ENCODE measurements at regions not wholly inside any gene's neighbourhood (a gene's known extent, or its start where the extent isn't known, plus 50 kb on each side); places are given as distances from the start of the nearest gene placed in this dataset.
A peak's percentile ranks its signal among the peaks of the same experiment; 100 is the strongest.

- WGBS (ENCODE audit: insufficient coverage, insufficient read length) = no CpG with 5 or more reads among the region's 7 CpGs
- H3K4me1 ChIP-seq (ENCODE audit: control insufficient read depth, insufficient read depth, low read length) = no peaks in the 10 kb centered on the region; the same call in 1 of the 2 replicates
- no peaks in the 10 kb centered on the region for H3K27me3 ChIP-seq (ENCODE audit: control insufficient read depth, insufficient read depth, low read length)
- no peaks in the 10 kb centered on the region for H3K36me3 ChIP-seq (ENCODE audit: control insufficient read depth, insufficient read depth, low read length)
- peak; percentile 29 for DNase-seq (ENCODE audit: low read depth, low spot score)
- H3K9me3 ChIP-seq (ENCODE audit: control insufficient read depth, insufficient read depth, low read length) = no peaks in the 10 kb centered on the region
- no peak overlapping the region for H3K27ac ChIP-seq (ENCODE audit: low read length)
- H3K4me3 ChIP-seq (ENCODE audit: low read length) = no peak overlapping the region
Observed at GRCh38 chr16:49924078-49924477, 68.2 kb upstream of the ZNF423 start.

DNA sequence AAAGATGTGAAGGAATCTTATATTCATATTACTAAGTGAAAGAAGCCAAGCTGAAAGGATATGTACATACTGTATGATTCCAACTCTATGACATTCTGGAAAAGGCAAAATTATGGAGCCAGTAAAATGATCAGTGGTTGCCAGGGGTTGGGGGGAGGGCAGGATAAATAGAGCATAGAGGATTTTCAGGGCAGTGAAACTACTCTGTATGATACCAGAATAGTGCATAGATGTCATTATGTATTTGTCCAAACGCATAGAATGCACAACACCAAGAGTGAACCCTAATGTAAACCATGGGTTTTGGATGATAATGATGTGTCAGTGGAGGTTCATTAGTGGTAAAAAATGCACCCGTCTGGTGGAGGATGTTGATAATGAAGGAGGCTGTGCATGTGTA is 71.0 kb upstream of the ZNF423 start:
- H3K36me3 ChIP-seq (ENCODE audit: control insufficient read depth, insufficient read depth, low read length) = no peaks in the 10 kb centered on the region
- 0 out of 2 replicates have a peak, but pooled peaks cover under 1% of the 10 kb centered on the region for H3K4me1 ChIP-seq (ENCODE audit: control insufficient read depth, insufficient read depth, low read length)
- DNase-seq (ENCODE audit: low read depth, low spot score) = no peak
- no CpG with 5 or more reads among the region's 2 CpGs for WGBS (ENCODE audit: insufficient coverage, insufficient read length)
- H3K27ac ChIP-seq (ENCODE audit: low read length) = no peak overlapping the region
- no peaks in the 10 kb centered on the region for H3K9me3 ChIP-seq (ENCODE audit: control insufficient read depth, insufficient read depth, low read length)
- H3K4me3 ChIP-seq (ENCODE audit: low read length) = no peak overlapping the region
- H3K27me3 ChIP-seq (ENCODE audit: control insufficient read depth, insufficient read depth, low read length) = no peaks in the 10 kb centered on the region

GRCh38 chr16:49928176-49929041 is 72.5 kb upstream of the ZNF423 start:
- WGBS (ENCODE audit: insufficient coverage, insufficient read length) = no CpG with 5 or more reads among the region's 16 CpGs
- no peak overlapping the region for H3K27ac ChIP-seq (ENCODE audit: low read length)

GRCh38 chr16:49929626-49930025 is 73.7 kb upstream of the ZNF423 start:
- DNase-seq (ENCODE audit: low read depth, low spot score) = no peak
- no peaks in the 10 kb centered on the region for H3K36me3 ChIP-seq (ENCODE audit: control insufficient read depth, insufficient read depth, low read length)
- 0 out of 2 replicates have a peak, but pooled peaks cover 1% of the 10 kb centered on the region for H3K4me1 ChIP-seq (ENCODE audit: control insufficient read depth, insufficient read depth, low read length)
- H3K27ac ChIP-seq (ENCODE audit: low read length) = no peak overlapping the region
- no peaks in the 10 kb centered on the region for H3K9me3 ChIP-seq (ENCODE audit: control insufficient read depth, insufficient read depth, low read length)
- WGBS (ENCODE audit: insufficient coverage, insufficient read length) = no CpG with 5 or more reads among the region's 3 CpGs
- H3K27me3 ChIP-seq (ENCODE audit: control insufficient read depth, insufficient read depth, low read length) = no peaks in the 10 kb centered on the region
- no peak overlapping the region for H3K4me3 ChIP-seq (ENCODE audit: low read length)

More at GRCh38 chr16:49928176-49929041, 72.5 kb upstream of the ZNF423 start:
- Histone ChIP-seq H3K9me3 (ENCODE audit: control insufficient read depth, insufficient read depth, low read length) (no peaks in the 10 kb centered on the region), H3K27me3 (ENCODE audit: control insufficient read depth, insufficient read depth, low read length) (no peaks in the 10 kb centered on the region), H3K36me3 (ENCODE audit: control insufficient read depth, insufficient read depth, low read length) (no peaks in the 10 kb centered on the region), H3K4me3 (ENCODE audit: low read length) (no peak overlapping the region), H3K4me1 (ENCODE audit: control insufficient read depth, insufficient read depth, low read length) (0 out of 2 replicates have a peak, but pooled peaks cover 1% of the 10 kb centered on the region)
- no peak for DNase-seq (ENCODE audit: low read depth, low spot score)

- WGBS (ENCODE audit: insufficient coverage, insufficient read length) = no CpG with 5 or more reads among the region's 7 CpGs
- no peaks in the 10 kb centered on the region for H3K27me3 ChIP-seq (ENCODE audit: control insufficient read depth, insufficient read depth, low read length)
Observed at GRCh38 chr16:49930841-49931240, 74.9 kb upstream of the ZNF423 start.

DNA sequence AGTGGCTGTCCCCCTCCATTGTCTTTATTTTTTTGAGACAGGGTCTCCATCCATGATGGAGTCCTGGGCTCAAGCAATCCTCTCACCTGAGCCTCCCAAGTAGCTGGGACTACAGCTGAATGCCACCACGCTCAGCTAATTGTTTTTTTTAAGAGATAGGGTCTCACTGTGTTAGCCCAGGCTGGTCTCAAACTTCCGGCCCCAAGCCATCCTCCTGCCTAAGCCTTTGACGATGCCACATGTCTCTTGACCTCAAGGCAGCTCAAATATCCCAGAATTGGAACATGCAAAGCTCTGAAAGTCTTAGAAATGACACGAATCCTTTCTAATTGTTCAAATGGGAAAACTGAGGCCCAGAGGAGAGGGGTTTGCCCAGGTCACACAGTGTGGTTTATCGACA is 75.4 kb upstream of the ZNF423 start:
- WGBS (ENCODE audit: insufficient coverage, insufficient read length) = no CpG with 5 or more reads among the region's 5 CpGs
- H3K27ac ChIP-seq (ENCODE audit: low read length) = no peak overlapping the region
- no peaks in the 10 kb centered on the region for H3K27me3 ChIP-seq (ENCODE audit: control insufficient read depth, insufficient read depth, low read length)

More at GRCh38 chr16:49930841-49931240, 74.9 kb upstream of the ZNF423 start:
- Histone ChIP-seq H3K4me3 (ENCODE audit: low read length) (no peak overlapping the region), H3K27ac (ENCODE audit: low read length) (no peak overlapping the region), H3K4me1 (ENCODE audit: control insufficient read depth, insufficient read depth, low read length) (0 out of 2 replicates have a peak, but pooled peaks cover 1% of the 10 kb centered on the region), H3K36me3 (ENCODE audit: control insufficient read depth, insufficient read depth, low read length) (no peaks in the 10 kb centered on the region), H3K9me3 (ENCODE audit: control insufficient read depth, insufficient read depth, low read length) (no peaks in the 10 kb centered on the region)
- DNase-seq (ENCODE audit: low read depth, low spot score) = no peak

GRCh38 chr16:49931916-49932315 is 76.0 kb upstream of the ZNF423 start:
- H3K27me3 ChIP-seq (ENCODE audit: control insufficient read depth, insufficient read depth, low read length) = no peaks in the 10 kb centered on the region
- DNase-seq (ENCODE audit: low read depth, low spot score) = no peak
- WGBS (ENCODE audit: insufficient coverage, insufficient read length) = no CpG with 5 or more reads among the region's 10 CpGs
- no peaks in the 10 kb centered on the region for H3K36me3 ChIP-seq (ENCODE audit: control insufficient read depth, insufficient read depth, low read length)
- no peaks in the 10 kb centered on the region for H3K9me3 ChIP-seq (ENCODE audit: control insufficient read depth, insufficient read depth, low read length)
- H3K4me1 ChIP-seq (ENCODE audit: control insufficient read depth, insufficient read depth, low read length) = 0 out of 2 replicates have a peak, but pooled peaks cover 1% of the 10 kb centered on the region
- no peak overlapping the region for H3K4me3 ChIP-seq (ENCODE audit: low read length)
- H3K27ac ChIP-seq (ENCODE audit: low read length) = no peak overlapping the region

More for the DNA sequence above, 75.4 kb upstream of the ZNF423 start:
- no peak for DNase-seq (ENCODE audit: low read depth, low spot score)
- H3K4me1 ChIP-seq (ENCODE audit: control insufficient read depth, insufficient read depth, low read length) = 0 out of 2 replicates have a peak, but pooled peaks cover 1% of the 10 kb centered on the region
- no peaks in the 10 kb centered on the region for H3K9me3 ChIP-seq (ENCODE audit: control insufficient read depth, insufficient read depth, low read length)
- H3K36me3 ChIP-seq (ENCODE audit: control insufficient read depth, insufficient read depth, low read length) = no peaks in the 10 kb centered on the region
- H3K4me3 ChIP-seq (ENCODE audit: low read length) = no peak overlapping the region

DNA sequence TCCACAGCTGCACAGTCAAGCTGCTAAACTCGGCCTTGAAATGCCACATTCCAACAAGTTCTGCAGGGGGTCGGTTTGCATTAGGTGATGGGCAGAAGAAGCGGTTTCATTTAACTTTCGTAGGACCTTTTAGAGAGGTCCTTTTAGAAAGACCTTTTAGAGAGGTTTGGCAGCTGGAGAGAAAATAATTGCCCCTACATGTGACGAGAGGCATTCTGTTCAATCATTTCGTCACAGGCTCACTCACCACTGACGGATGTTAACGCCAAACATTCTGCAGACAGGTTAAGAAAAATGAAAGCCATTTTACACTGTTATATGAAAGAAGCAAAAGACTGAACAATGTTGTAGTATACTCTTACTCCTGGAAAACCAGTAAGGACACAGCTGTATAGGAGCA is 76.5 kb upstream of the ZNF423 start:
- no peaks in the 10 kb centered on the region for H3K27me3 ChIP-seq (ENCODE audit: control insufficient read depth, insufficient read depth, low read length)
- WGBS (ENCODE audit: insufficient coverage, insufficient read length) = no CpG with 5 or more reads among the region's 8 CpGs

DNA sequence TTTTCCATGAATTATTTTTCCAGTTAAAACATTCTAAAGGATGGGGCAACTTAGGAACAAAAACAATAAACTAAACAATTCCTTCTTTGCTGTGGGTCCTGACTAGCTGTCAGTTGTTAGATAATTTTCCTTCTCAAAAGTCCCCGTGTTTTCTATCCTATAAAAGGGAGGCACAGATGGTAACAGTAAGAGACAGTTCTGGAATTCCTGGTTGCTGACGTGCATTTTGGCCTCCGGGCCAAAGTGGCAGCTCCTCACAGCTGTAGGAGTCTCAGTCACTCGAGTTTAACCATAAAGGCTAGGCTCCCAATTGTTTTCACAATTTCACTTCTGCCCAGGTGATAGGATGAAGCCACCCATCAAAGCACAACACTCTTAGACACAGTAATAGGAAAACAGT is 77.0 kb upstream of the ZNF423 start:
- H3K4me1 ChIP-seq (ENCODE audit: control insufficient read depth, insufficient read depth, low read length) = 0 out of 2 replicates have a peak, but pooled peaks cover 1% of the 10 kb centered on the region
- no peak overlapping the region for H3K4me3 ChIP-seq (ENCODE audit: low read length)
- no peak overlapping the region for H3K27ac ChIP-seq (ENCODE audit: low read length)
- no CpG with 5 or more reads among the region's 4 CpGs for WGBS (ENCODE audit: insufficient coverage, insufficient read length)
- no peaks in the 10 kb centered on the region for H3K27me3 ChIP-seq (ENCODE audit: control insufficient read depth, insufficient read depth, low read length)
- H3K36me3 ChIP-seq (ENCODE audit: control insufficient read depth, insufficient read depth, low read length) = no peaks in the 10 kb centered on the region
- DNase-seq (ENCODE audit: low read depth, low spot score) = no peak
- no peaks in the 10 kb centered on the region for H3K9me3 ChIP-seq (ENCODE audit: control insufficient read depth, insufficient read depth, low read length)

More for the DNA sequence above, 76.5 kb upstream of the ZNF423 start:
- Histone ChIP-seq H3K4me1 (ENCODE audit: control insufficient read depth, insufficient read depth, low read length) (0 out of 2 replicates have a peak, but pooled peaks cover 1% of the 10 kb centered on the region), H3K27ac (ENCODE audit: low read length) (no peak overlapping the region), H3K36me3 (ENCODE audit: control insufficient read depth, insufficient read depth, low read length) (no peaks in the 10 kb centered on the region), H3K9me3 (ENCODE audit: control insufficient read depth, insufficient read depth, low read length) (no peaks in the 10 kb centered on the region), H3K4me3 (ENCODE audit: low read length) (no peak overlapping the region)
- DNase-seq (ENCODE audit: low read depth, low spot score) = no peak

- Histone ChIP-seq H3K27me3 (ENCODE audit: control insufficient read depth, insufficient read depth, low read length) (no peaks in the 10 kb centered on the region), H3K36me3 (ENCODE audit: control insufficient read depth, insufficient read depth, low read length) (no peaks in the 10 kb centered on the region), H3K9me3 (ENCODE audit: control insufficient read depth, insufficient read depth, low read length) (no peaks in the 10 kb centered on the region), H3K4me3 (ENCODE audit: low read length) (no peak overlapping the region), H3K27ac (ENCODE audit: low read length) (no peak overlapping the region), H3K4me1 (ENCODE audit: control insufficient read depth, insufficient read depth, low read length) (0 out of 2 replicates have a peak, but pooled peaks cover 1% of the 10 kb centered on the region)
- no CpG with 5 or more reads among the region's 6 CpGs for WGBS (ENCODE audit: insufficient coverage, insufficient read length)
- DNase-seq (ENCODE audit: low read depth, low spot score) = no peak
Observed at GRCh38 chr16:49936791-49937190, 80.9 kb upstream of the ZNF423 start.
